GM19324 (cell line): ENCODE measurements at regions not wholly inside any gene's neighbourhood (a gene's known extent, or its start where the extent isn't known, plus 50 kb on each side); places are given as distances from the start of the nearest gene placed in this dataset.

Experiments used
- ATAC-seq: cut with Tn5 transposase; IDR thresholded peaks from one replicate; pipeline ENCODE4 v1.9.1; 2021; ENCODE audit warnings: mild to moderate bottlenecking, moderate library complexity; ENCODE audit not compliant: unreplicated experiment, low FRiP score

- ATAC-seq, result no peak
Measured at GRCh38 chr3:116980099-116980498, 270.5 kb downstream of the TUSC7 start.

- ATAC-seq, result no peak
Measured at GRCh38 chr3:116981089-116981488, 271.5 kb downstream of the TUSC7 start.

- no peak for ATAC-seq
Measured at GRCh38 chr3:116984301-116984700, 274.7 kb downstream of the TUSC7 start.

- ATAC-seq, result no peak
Measured at GRCh38 chr3:116994351-116994879, 284.8 kb downstream of the TUSC7 start.

GRCh38 chr3:117003501-117003900, 293.9 kb downstream of the TUSC7 start:
- ATAC-seq, result no peak

- ATAC-seq, result no peak
Measured at GRCh38 chr3:117005274-117005673, 295.7 kb downstream of the TUSC7 start.

- ATAC-seq, result no peak
Measured at GRCh38 chr3:117005911-117006522, 296.4 kb downstream of the TUSC7 start.

GRCh38 chr3:117010318-117010717, 300.7 kb downstream of the TUSC7 start:
- ATAC-seq, result no peak

GRCh38 chr3:117011687-117012250, 302.2 kb downstream of the TUSC7 start:
- no peak for ATAC-seq

GRCh38 chr3:117016378-117016777, 306.8 kb downstream of the TUSC7 start:
- ATAC-seq, result no peak

- no peak for ATAC-seq
Measured at GRCh38 chr3:117017135-117017894, 307.7 kb downstream of the TUSC7 start.

GRCh38 chr3:117018655-117019054, 309.1 kb downstream of the TUSC7 start:
- no peak for ATAC-seq

GRCh38 chr3:117019082-117019713, 309.6 kb downstream of the TUSC7 start:
- ATAC-seq, result peak; percentile 60

- ATAC-seq, result no peak
Measured at GRCh38 chr3:117026401-117026800, 316.8 kb downstream of the TUSC7 start.

- no peak for ATAC-seq
Measured at GRCh38 chr3:117035745-117036144, 326.2 kb downstream of the TUSC7 start.

- no peak for ATAC-seq
Measured at GRCh38 chr3:117036259-117036799, 326.8 kb downstream of the TUSC7 start.

- ATAC-seq, result no peak
Measured at GRCh38 chr3:117045143-117045542, 335.6 kb downstream of the TUSC7 start.

GRCh38 chr3:117047951-117048705, 338.5 kb downstream of the TUSC7 start:
- no peak for ATAC-seq

- ATAC-seq, result no peak
Measured at GRCh38 chr3:117052395-117052794, 342.8 kb downstream of the TUSC7 start.

- ATAC-seq, result no peak
Measured at GRCh38 chr3:117054556-117054955, 345.0 kb downstream of the TUSC7 start.
